ENCODE measurements at regions not wholly inside any gene's neighbourhood (a gene's known extent, or its start where the extent isn't known, plus 50 kb on each side); places are given as distances from the start of the nearest gene placed in this dataset.

DNA sequence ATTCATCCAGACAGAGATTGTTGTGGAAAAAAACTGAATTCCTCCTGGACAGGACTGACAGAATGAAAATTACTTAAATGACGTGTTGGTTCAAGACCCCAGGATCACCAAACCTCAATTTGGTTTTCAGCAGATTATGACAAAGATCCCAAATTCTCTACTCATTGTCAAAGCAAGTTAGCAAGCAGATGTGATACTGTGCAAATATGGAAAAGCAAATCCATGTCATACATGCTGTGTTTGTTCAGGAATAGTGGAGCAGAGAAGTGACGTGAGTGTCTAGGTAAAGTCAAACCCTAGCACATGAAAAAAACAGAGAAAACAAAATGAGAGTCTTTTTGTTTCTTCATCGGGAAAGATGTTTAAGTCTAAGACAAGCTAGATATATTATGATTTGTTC is 169.2 kb upstream of the NBEA start:
- H3K9me3 ChIP-seq (ENCODE audit: insufficient read depth, low read depth, low read length) = no peaks in the 10 kb centered on the region; the same call in 1 of the 2 replicates
- H3K9me2 ChIP-seq (replicated peaks; ENCODE audit: low read depth, low read length) = no peaks in the 10 kb centered on the region
- no peaks in the 10 kb centered on the region for H3K4me1 ChIP-seq (ENCODE audit: insufficient read depth, low read length, poor library complexity, severe bottlenecking)
- no peaks in the 10 kb centered on the region for H4K20me1 ChIP-seq (ENCODE audit: insufficient read depth, low read length, poor library complexity, severe bottlenecking)
- H3F3A ChIP-seq (ENCODE audit: low read depth) = no peaks in the 10 kb centered on the region
- H3K9ac ChIP-seq (ENCODE audit: low read depth, low read length, poor library complexity, severe bottlenecking) = no peak overlapping the region
- H3K4me3 ChIP-seq (ENCODE audit: low read length, poor library complexity, severe bottlenecking) = no peak overlapping the region
- H3K27me3 ChIP-seq (ENCODE audit: insufficient read depth, low read length, poor library complexity, severe bottlenecking) = no peaks in the 10 kb centered on the region
- H3K36me3 ChIP-seq (ENCODE audit: insufficient read depth, low read length) = no peaks in the 10 kb centered on the region
- no peak for TF ChIP-seq CTCF (conservative IDR thresholded peaks at IDR 0.05; ENCODE audit: low read length)
- no peak for TF ChIP-seq EZH2phosphoT487 (IDR thresholded peaks at IDR 0.05; ENCODE audit: borderline replicate concordance)
- no peak overlapping the region for H3K4me2 ChIP-seq (ENCODE audit: low read depth, low read length, poor library complexity, severe bottlenecking)
- H3K79me2 ChIP-seq (ENCODE audit: insufficient read depth, low read length) = no peaks in the 10 kb centered on the region
- no peak overlapping the region for H2AFZ ChIP-seq (ENCODE audit: low read length)

DNA sequence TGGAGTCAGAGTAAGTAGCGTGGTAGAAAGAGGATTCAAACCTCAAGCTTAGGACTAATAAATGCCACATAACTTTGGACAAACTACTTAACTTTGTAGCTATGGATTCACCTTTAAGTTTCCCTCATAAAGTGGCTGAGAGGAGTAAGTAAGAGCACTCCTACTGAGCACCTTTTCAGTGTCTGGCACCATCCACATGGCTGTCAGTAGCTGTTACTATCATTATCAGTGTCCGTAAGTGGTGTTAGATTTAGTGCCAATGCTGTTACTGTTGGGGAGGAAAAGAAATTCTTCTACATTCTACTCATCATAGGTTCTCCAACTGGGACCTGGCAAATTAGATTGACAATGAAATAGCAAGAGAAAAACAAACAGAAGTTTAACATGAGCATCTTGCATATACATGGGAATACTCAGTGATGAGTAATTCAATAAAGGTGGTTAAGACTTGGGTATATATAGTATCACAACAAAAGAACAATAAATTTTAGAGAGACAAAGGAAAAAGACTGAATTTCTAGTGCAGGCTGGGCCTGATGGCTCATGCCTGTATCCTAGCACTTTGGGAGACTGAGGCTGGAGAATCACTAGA is 165.6 kb upstream of the NBEA start:
- H3F3A ChIP-seq (ENCODE audit: low read depth) = no peaks in the 10 kb centered on the region
- no peaks in the 10 kb centered on the region for H3K36me3 ChIP-seq (ENCODE audit: insufficient read depth, low read length)
- H3K27me3 ChIP-seq (ENCODE audit: insufficient read depth, low read length, poor library complexity, severe bottlenecking) = no peaks in the 10 kb centered on the region
- H3K4me3 ChIP-seq (ENCODE audit: low read length, poor library complexity, severe bottlenecking) = no peak overlapping the region
- H2AFZ ChIP-seq (ENCODE audit: low read length) = no peak overlapping the region
- TF ChIP-seq CTCF (conservative IDR thresholded peaks at IDR 0.05; ENCODE audit: low read length) (no peak), EZH2phosphoT487 (IDR thresholded peaks at IDR 0.05; ENCODE audit: borderline replicate concordance) (no peak)
- no peaks in the 10 kb centered on the region for H4K20me1 ChIP-seq (ENCODE audit: insufficient read depth, low read length, poor library complexity, severe bottlenecking)
- H3K9me3 ChIP-seq (ENCODE audit: insufficient read depth, low read depth, low read length) = no peaks in the 10 kb centered on the region; the same call in 1 of the 2 replicates
- H3K79me2 ChIP-seq (ENCODE audit: insufficient read depth, low read length) = no peaks in the 10 kb centered on the region
- H3K9me2 ChIP-seq (replicated peaks; ENCODE audit: low read depth, low read length) = no peaks in the 10 kb centered on the region
- no peak overlapping the region for H3K9ac ChIP-seq (ENCODE audit: low read depth, low read length, poor library complexity, severe bottlenecking)
- no peak overlapping the region for H3K4me2 ChIP-seq (ENCODE audit: low read depth, low read length, poor library complexity, severe bottlenecking)
- H3K4me1 ChIP-seq (ENCODE audit: insufficient read depth, low read length, poor library complexity, severe bottlenecking) = no peaks in the 10 kb centered on the region

DNA sequence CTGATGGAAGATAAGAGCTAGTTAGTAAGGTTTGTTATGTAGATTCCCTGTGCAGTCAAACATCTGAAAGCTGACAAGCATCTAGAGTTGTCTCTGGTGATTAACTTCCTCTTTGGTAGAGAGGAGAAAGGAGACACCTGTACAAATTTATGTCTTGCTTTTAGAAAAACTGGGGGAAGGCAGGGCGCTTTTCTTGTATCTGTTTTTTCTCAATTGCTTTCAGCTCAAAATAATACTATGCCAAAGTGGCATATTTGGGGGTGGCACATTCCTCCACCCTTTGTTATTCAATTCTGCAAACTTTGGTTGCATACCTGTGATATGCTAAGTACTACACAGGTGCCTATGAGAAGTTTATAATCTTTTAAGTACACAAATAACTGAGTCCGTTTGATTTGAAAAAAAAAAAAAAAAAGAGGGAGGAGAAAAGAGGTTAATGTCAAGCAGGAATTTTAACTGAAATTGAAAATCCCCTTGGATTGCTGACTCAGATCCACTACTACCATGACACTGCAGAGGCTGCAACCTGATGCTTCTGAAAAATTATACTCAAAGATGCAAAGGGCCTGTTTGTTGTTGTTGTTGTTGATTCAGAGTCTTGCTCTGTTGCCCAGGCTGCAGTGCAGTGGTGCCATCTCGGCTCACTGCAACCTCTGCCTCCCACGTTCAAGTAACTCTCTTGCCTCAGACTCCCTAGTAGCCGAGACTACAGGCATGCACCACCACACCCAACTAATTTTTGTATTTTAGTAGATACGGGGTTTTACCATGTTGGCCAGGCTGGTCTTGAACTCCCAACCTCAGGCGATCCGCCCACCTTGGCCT is 164.8 kb upstream of the NBEA start:
- H3F3A ChIP-seq (ENCODE audit: low read depth) = no peaks in the 10 kb centered on the region
- no peak overlapping the region for H2AFZ ChIP-seq (ENCODE audit: low read length)
- TF ChIP-seq EZH2phosphoT487 (IDR thresholded peaks at IDR 0.05; ENCODE audit: borderline replicate concordance) (no peak), CTCF (conservative IDR thresholded peaks at IDR 0.05; ENCODE audit: low read length) (no peak)
- no peaks in the 10 kb centered on the region for H3K4me1 ChIP-seq (ENCODE audit: insufficient read depth, low read length, poor library complexity, severe bottlenecking)
- no peak overlapping the region for H3K4me3 ChIP-seq (ENCODE audit: low read length, poor library complexity, severe bottlenecking)
- no peak overlapping the region for H3K4me2 ChIP-seq (ENCODE audit: low read depth, low read length, poor library complexity, severe bottlenecking)
- no peaks in the 10 kb centered on the region for H3K9me2 ChIP-seq (replicated peaks; ENCODE audit: low read depth, low read length)
- H3K9me3 ChIP-seq (ENCODE audit: insufficient read depth, low read depth, low read length) = no peaks in the 10 kb centered on the region; the same call in 1 of the 2 replicates
- H3K9ac ChIP-seq (ENCODE audit: low read depth, low read length, poor library complexity, severe bottlenecking) = no peak overlapping the region
- no peaks in the 10 kb centered on the region for H3K27me3 ChIP-seq (ENCODE audit: insufficient read depth, low read length, poor library complexity, severe bottlenecking)
- no peaks in the 10 kb centered on the region for H4K20me1 ChIP-seq (ENCODE audit: insufficient read depth, low read length, poor library complexity, severe bottlenecking)
- no peaks in the 10 kb centered on the region for H3K79me2 ChIP-seq (ENCODE audit: insufficient read depth, low read length)
- no peaks in the 10 kb centered on the region for H3K36me3 ChIP-seq (ENCODE audit: insufficient read depth, low read length)
